ENCODE measurements at regions not wholly inside any gene's neighbourhood (a gene's known extent, or its start where the extent isn't known, plus 50 kb on each side); places are given as distances from the start of the nearest gene placed in this dataset.

GRCh38 chr2:4357121-4357520, 653.7 kb downstream of the DCDC2C start:
- ChIA-PET CTCF (ENCODE audit: low intra/inter-chr PET ratio, low total read pairs) (no interaction called here), POLR2A (no interaction called here)
- FAIRE-seq (no peak), DNase-seq (ENCODE audit: low spot score) (no peak), ATAC-seq (no peak)
- Histone ChIP-seq H3K27me3 (ENCODE audit: control insufficient read depth in 1 of 2, insufficient read depth in 2 of 2, low read length in 2 of 2) (no peaks in the 10 kb centered on the region), H3K27ac (ENCODE audit: extremely low read length, insufficient read depth, low read length) (no peak overlapping the region), H2AFZ (ENCODE audit: low read length) (no peak overlapping the region), H3K9ac (ENCODE audit: insufficient read depth, low read depth, low read length) (no peak overlapping the region), H3K4me2 (ENCODE audit: low read depth, low read length) (no peak overlapping the region), H3K36me3 (replicated peaks in 1 of 2; ENCODE audit: control insufficient read depth in 1 of 2, insufficient read depth in 2 of 2, low read length in 2 of 2) (no peaks in the 10 kb centered on the region), H3K9me3 (ENCODE audit: low read length) (peaks cover 65% of the 10 kb centered on the region), H3K79me2 (ENCODE audit: insufficient read depth, low read length) (no peaks in the 10 kb centered on the region), H3K4me1 (ENCODE audit: insufficient read depth, low read length) (no peaks in the 10 kb centered on the region), H4K20me1 (ENCODE audit: insufficient read depth, low read length) (no peaks in the 10 kb centered on the region), H3K4me3 (replicated peaks in 1 of 3; ENCODE audit: insufficient read depth in 1 of 3, low read depth in 2 of 3, low read length in 3 of 3) (no peak overlapping the region)
- WGBS (ENCODE audit: low lambda C conversion rate): 25% methylated on average over 8 of the region's 8 CpGs
- in situ Hi-C loops (cut with HindIII; ENCODE audit: extremely low pct_ligation_motif_present, low pct_unique_long_range_greater_than_20kb) (no loop called here), intact Hi-C loops (cut with micrococcal nuclease; ENCODE audit: unreplicated experiment) (loop anchor here (10.0 kb wide), 1 partner anchor 408 kb away; no protein-coding TSS in a partner anchor)
- no TSS peak for BruUV-seq (replicated peaks)
- no peak for TF ChIP-seq MAZ (IDR thresholded peaks at IDR 0.05; ENCODE audit: borderline replicate concordance, low read depth, low read length)
- no peak for TF ChIP-seq MAZ (CRISPR knock-in tag; IDR thresholded peaks at IDR 0.05; ENCODE audit: low read depth)
- TF ChIP-seq ZBTB1 (CRISPR knock-in tag; IDR thresholded peaks at IDR 0.05; ENCODE audit: borderline replicate concordance): no peak
- TF ChIP-seq ATRX (CRISPR knock-in tag; IDR thresholded peaks at IDR 0.05; ENCODE audit: borderline replicate concordance): no peak
- no peak for TF ChIP-seq TEAD2 (CRISPR knock-in tag; IDR thresholded peaks at IDR 0.05)
- TF ChIP-seq, protein P1, sequence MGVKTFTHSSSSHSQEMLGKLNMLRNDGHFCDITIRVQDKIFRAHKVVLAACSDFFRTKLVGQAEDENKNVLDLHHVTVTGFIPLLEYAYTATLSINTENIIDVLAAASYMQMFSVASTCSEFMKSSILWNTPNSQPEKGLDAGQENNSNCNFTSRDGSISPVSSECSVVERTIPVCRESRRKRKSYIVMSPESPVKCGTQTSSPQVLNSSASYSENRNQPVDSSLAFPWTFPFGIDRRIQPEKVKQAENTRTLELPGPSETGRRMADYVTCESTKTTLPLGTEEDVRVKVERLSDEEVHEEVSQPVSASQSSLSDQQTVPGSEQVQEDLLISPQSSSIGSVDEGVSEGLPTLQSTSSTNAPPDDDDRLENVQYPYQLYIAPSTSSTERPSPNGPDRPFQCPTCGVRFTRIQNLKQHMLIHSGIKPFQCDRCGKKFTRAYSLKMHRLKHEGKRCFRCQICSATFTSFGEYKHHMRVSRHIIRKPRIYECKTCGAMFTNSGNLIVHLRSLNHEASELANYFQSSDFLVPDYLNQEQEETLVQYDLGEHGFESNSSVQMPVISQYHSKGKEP (CRISPR knock-in tag; IDR thresholded peaks at IDR 0.05): no peak

DNA sequence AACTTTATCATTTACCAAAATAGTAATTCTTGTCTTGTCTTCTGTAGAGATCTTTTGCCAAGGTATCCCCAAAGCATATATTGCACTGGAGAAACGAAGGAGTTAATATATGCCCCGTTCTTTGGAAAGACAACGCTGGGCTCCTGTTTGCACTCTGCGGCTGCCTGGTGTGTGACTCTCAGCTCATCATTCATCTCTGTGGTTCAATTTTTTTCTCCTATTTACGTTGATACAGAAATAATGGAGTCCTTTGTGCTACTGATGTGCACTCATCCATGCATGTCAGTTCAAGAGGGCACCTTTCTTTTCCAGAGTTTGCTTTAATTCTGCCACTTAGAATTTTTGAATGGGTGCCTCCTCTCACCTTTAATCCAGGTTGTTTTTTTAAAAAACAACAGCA, 655.5 kb downstream of the DCDC2C start:
- WGBS (ENCODE audit: low lambda C conversion rate): 4% methylated on average over 5 of the region's 5 CpGs
- in situ Hi-C loops (cut with HindIII; ENCODE audit: extremely low pct_ligation_motif_present, low pct_unique_long_range_greater_than_20kb) (no loop called here), intact Hi-C loops (cut with micrococcal nuclease; ENCODE audit: unreplicated experiment) (loop anchor here (10.0 kb wide), 1 partner anchor 406 kb away; no protein-coding TSS in a partner anchor)
- ChIA-PET CTCF (ENCODE audit: low intra/inter-chr PET ratio, low total read pairs) (no interaction called here), POLR2A (no interaction called here)
- Histone ChIP-seq H3K9me3 (ENCODE audit: low read length) (peaks cover 71% of the 10 kb centered on the region), H4K20me1 (ENCODE audit: insufficient read depth, low read length) (no peaks in the 10 kb centered on the region), H3K9ac (ENCODE audit: insufficient read depth, low read depth, low read length) (no peak overlapping the region), H3K4me1 (ENCODE audit: insufficient read depth, low read length) (no peaks in the 10 kb centered on the region), H2AFZ (ENCODE audit: low read length) (no peak overlapping the region), H3K4me2 (ENCODE audit: low read depth, low read length) (no peak overlapping the region), H3K4me3 (replicated peaks in 1 of 3; ENCODE audit: insufficient read depth in 1 of 3, low read depth in 2 of 3, low read length in 3 of 3) (no peak overlapping the region), H3K36me3 (replicated peaks in 1 of 2; ENCODE audit: control insufficient read depth in 1 of 2, insufficient read depth in 2 of 2, low read length in 2 of 2) (no peaks in the 10 kb centered on the region), H3K27ac (ENCODE audit: extremely low read length, insufficient read depth, low read length) (no peak overlapping the region), H3K27me3 (ENCODE audit: control insufficient read depth in 1 of 2, insufficient read depth in 2 of 2, low read length in 2 of 2) (no peaks in the 10 kb centered on the region), H3K79me2 (ENCODE audit: insufficient read depth, low read length) (no peaks in the 10 kb centered on the region)
- ATAC-seq: no peak
- BruUV-seq (replicated peaks): no TSS peak
- FAIRE-seq: no peak
- DNase-seq (ENCODE audit: low spot score): no peak
- no peak for TF ChIP-seq NPAS2 (CRISPR knock-in tag; IDR thresholded peaks at IDR 0.05; ENCODE audit: borderline replicate concordance)
- no peak for TF ChIP-seq ZSCAN30 (CRISPR knock-in tag; IDR thresholded peaks at IDR 0.05)
- no peak for TF ChIP-seq CHD2 (IDR thresholded peaks at IDR 0.05; ENCODE audit: low read depth, low read length)
- TF ChIP-seq HOMEZ (CRISPR knock-in tag; IDR thresholded peaks at IDR 0.05; ENCODE audit: low read depth): no peak
- no peak for TF ChIP-seq KDM5B (CRISPR knock-in tag; IDR thresholded peaks at IDR 0.05; ENCODE audit: borderline replicate concordance)
- TF ChIP-seq HBP1 (CRISPR knock-in tag; IDR thresholded peaks at IDR 0.05; ENCODE audit: low read depth): no peak
- no peak for TF ChIP-seq ZNF17 (CRISPR knock-in tag; IDR thresholded peaks at IDR 0.05)
- no peak for TF ChIP-seq ISX (CRISPR knock-in tag; conservative IDR thresholded peaks at IDR 0.05)
- TF ChIP-seq ZNF382 (CRISPR knock-in tag; IDR thresholded peaks at IDR 0.05; ENCODE audit: borderline replicate concordance): no peak
- no peak for TF ChIP-seq TGIF2 (CRISPR knock-in tag; IDR thresholded peaks at IDR 0.05)
- no peak for TF ChIP-seq TBP (CRISPR knock-in tag; IDR thresholded peaks at IDR 0.05)
